ENCODE measurements at regions not wholly inside any gene's neighbourhood (a gene's known extent, or its start where the extent isn't known, plus 50 kb on each side); places are given as distances from the start of the nearest gene placed in this dataset.

GRCh38 chr6:106918115-106918514 lies 56.4 kb downstream of the CD24 start:
- Mint-ChIP-seq H3K4me3 (no peak overlapping the region), H3K36me3 (ENCODE audit: low read depth) (no peaks in the 10 kb centered on the region), H3K9me3 (no peaks in the 10 kb centered on the region), H3K27me3 (peaks cover 2% of the 10 kb centered on the region), H3K4me1 (no peaks in the 10 kb centered on the region), H3K27ac (no peak overlapping the region)
- CTCF ChIA-PET = no interaction called here
- POLR2A ChIA-PET = no interaction called here
- no peak for DNase-seq

- CTCF ChIA-PET = no interaction called here
- POLR2A ChIA-PET = no interaction called here
- Mint-ChIP-seq H3K9me3 (no peaks in the 10 kb centered on the region), H3K4me3 (no peak overlapping the region), H3K27ac (no peak overlapping the region), H3K4me1 (no peaks in the 10 kb centered on the region), H3K36me3 (ENCODE audit: low read depth) (no peaks in the 10 kb centered on the region), H3K27me3 (no peaks in the 10 kb centered on the region)
- DNase-seq = no peak
Observed at GRCh38 chr6:106916891-106917290, 57.6 kb downstream of the CD24 start.

- no peak for DNase-seq
- Mint-ChIP-seq H3K9me3 (no peaks in the 10 kb centered on the region), H3K27me3 (peaks cover 1% of the 10 kb centered on the region), H3K4me3 (no peak overlapping the region), H3K36me3 (ENCODE audit: low read depth) (no peaks in the 10 kb centered on the region), H3K4me1 (no peaks in the 10 kb centered on the region), H3K27ac (no peak overlapping the region)
- ChIA-PET POLR2A (no interaction called here), CTCF (interaction anchor here (0.6 kb wide), 1 partner anchor 22 kb away, joined by 3 read pairs; no protein-coding TSS in a partner anchor)
Observed at GRCh38 chr6:106913676-106914280, 60.8 kb downstream of the CD24 start.

DNA sequence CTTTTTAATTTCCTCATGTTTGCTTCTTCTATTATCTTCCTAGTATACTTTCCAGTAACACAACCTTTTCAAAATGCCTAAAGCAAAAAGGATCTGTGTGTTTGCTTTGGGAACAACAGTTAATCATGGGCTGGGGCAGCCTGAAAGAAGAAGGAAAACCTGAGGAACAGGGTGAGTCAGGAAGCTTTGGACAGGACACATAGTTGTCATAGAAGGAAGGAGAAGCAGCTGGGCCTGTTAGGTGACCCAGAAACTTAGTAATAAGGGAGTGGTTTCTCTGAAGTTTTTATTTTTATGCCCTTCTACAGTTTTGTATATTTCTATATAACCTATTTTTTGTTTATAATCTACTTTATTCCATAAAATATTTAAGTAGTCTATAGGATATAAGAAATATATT lies 61.4 kb downstream of the CD24 start:
- Mint-ChIP-seq H3K4me1 (no peaks in the 10 kb centered on the region), H3K27ac (no peak overlapping the region), H3K36me3 (ENCODE audit: low read depth) (no peaks in the 10 kb centered on the region), H3K4me3 (no peak overlapping the region), H3K9me3 (no peaks in the 10 kb centered on the region), H3K27me3 (peaks cover 1% of the 10 kb centered on the region)
- no peak for DNase-seq
- ChIA-PET POLR2A (no interaction called here), CTCF (no interaction called here)

DNA sequence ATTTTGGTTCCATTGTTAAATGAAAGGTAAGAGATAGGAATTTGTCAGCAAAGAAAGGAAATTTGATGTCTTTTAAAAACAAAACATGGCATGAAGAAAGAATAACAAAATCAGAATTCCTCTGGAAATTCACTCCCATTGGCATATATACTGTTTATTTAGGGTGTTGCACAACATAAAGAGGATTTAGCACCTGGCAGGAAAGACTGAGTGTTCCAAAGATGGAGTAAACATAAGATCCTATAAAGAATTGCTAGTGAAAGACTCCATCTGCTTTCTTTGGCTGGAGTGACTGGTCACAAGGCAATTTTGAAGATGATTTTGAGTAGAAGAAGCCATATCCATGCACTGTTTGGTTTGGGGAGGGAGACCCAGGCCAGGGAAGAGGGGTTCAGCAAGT lies 62.4 kb downstream of the CD24 start:
- no peak for DNase-seq
- peaks cover 1% of the 10 kb centered on the region for H3K27me3 Mint-ChIP-seq
- no peaks in the 10 kb centered on the region for H3K36me3 Mint-ChIP-seq (ENCODE audit: low read depth)
- no peaks in the 10 kb centered on the region for H3K4me1 Mint-ChIP-seq
- POLR2A ChIA-PET = no interaction called here
- no peaks in the 10 kb centered on the region for H3K9me3 Mint-ChIP-seq
- no peak overlapping the region for H3K4me3 Mint-ChIP-seq
- no peak overlapping the region for H3K27ac Mint-ChIP-seq
- CTCF ChIA-PET = interaction anchor here (0.5 kb wide), 1 partner anchor 1984 kb away, joined by 3 read pairs; no protein-coding TSS in a partner anchor

DNA sequence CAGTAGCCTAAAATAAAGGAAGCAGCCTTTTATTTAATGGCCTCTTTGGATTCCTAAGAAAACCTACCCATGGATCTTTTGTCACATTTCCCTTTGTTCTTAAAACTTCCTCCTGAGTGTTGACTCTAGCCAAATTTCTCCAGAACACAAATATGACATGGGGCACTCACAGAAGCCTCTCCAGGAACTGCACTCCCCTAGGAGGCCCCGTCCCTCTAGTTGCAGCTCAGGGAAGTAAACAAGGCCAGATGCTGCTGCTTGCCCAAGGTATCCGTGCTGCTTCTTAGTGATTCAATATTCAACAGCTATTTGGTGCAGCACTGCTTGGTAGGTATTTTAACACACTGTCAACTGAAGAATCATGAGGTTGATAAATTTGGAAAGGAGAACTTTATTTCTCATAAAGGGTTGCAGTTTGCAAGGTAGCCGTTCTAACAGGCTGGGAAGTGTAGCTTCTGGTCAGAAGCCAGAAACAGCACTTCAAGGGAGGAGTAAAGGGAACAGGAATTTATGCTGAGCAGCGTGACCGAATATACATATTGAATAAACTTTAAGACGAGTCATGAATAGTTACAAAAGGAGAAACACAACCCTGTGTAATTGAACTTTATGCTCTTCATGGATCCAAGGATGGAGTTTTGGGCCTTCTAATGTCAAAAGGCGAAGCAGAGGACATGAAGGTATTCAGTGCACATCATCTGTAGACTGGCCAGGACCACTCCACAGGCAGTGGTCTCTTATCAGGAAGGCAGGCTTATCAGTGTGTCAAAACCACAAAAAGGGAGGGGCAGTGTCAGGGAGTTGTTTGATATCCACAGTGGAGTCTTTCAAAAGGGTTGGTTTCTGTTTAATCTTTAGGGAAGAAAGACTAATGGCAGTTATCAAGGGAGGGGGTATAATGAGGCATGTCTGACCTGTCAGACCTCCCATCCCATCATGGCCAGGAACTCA lies 63.3 kb downstream of the CD24 start:
- DNase-seq = no peak
- Mint-ChIP-seq H3K4me1 (no peaks in the 10 kb centered on the region), H3K9me3 (no peaks in the 10 kb centered on the region), H3K27ac (no peak overlapping the region), H3K36me3 (ENCODE audit: low read depth) (no peaks in the 10 kb centered on the region), H3K4me3 (no peak overlapping the region), H3K27me3 (peaks cover 1% of the 10 kb centered on the region)
- ChIA-PET CTCF (no interaction called here), POLR2A (no interaction called here)

- CTCF ChIA-PET = no interaction called here
- H3K27me3 Mint-ChIP-seq = peaks cover 1% of the 10 kb centered on the region
Observed at GRCh38 chr6:106908386-106908840, 66.1 kb downstream of the CD24 start.

DNA sequence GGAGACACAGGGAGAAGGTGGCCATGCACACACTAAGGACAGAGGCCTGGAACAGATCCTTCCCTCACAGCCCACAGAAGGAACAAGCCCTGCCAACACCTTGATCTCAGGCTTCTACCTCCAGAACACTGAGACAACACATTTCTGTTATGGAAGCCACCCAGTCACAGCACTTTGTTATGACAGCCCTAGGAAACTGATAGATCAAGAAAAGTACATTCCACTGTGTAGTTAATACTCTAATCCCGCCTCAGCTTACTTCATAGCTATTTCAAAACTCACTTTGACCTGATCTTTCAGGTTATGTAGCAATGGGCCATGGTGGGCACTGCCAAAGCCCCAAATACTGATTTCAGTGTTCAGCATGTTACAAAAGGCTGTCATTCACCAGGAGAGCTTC lies 66.8 kb downstream of the CD24 start:
- POLR2A ChIA-PET = no interaction called here
- Mint-ChIP-seq H3K4me3 (no peak overlapping the region), H3K36me3 (ENCODE audit: low read depth) (no peaks in the 10 kb centered on the region), H3K9me3 (no peaks in the 10 kb centered on the region), H3K27me3 (peaks cover 1% of the 10 kb centered on the region), H3K4me1 (no peaks in the 10 kb centered on the region), H3K27ac (no peak overlapping the region)
- CTCF ChIA-PET = no interaction called here
- no peak for DNase-seq

More at GRCh38 chr6:106908386-106908840, 66.1 kb downstream of the CD24 start:
- Mint-ChIP-seq H3K4me1 (no peaks in the 10 kb centered on the region), H3K36me3 (ENCODE audit: low read depth) (no peaks in the 10 kb centered on the region), H3K9me3 (no peaks in the 10 kb centered on the region), H3K27ac (no peak overlapping the region), H3K4me3 (no peak overlapping the region)
- POLR2A ChIA-PET = no interaction called here
- DNase-seq = no peak

DNA sequence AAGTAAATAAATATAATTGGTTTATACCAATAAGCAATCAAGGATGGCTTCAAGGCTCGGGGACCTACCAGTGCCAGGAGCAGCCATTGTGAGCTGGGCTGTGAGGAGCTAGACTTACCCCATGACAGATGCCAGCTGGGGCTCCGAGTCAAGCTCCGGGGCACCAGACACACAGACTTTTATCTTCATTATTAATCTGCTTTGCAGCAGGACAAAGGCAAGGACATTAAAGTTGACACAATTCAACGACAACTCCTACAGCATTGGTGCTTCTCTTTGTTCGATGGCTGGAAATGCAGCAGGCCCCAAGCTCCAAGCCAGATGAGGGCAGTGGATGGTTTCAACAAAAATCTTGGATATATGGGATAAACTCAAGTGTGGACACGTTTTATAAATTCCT lies 68.3 kb downstream of the CD24 start:
- Mint-ChIP-seq H3K9me3 (no peaks in the 10 kb centered on the region), H3K4me3 (no peak overlapping the region), H3K27ac (no peak overlapping the region), H3K27me3 (peaks cover 3% of the 10 kb centered on the region), H3K36me3 (ENCODE audit: low read depth) (no peaks in the 10 kb centered on the region), H3K4me1 (no peaks in the 10 kb centered on the region)
- ChIA-PET POLR2A (no interaction called here), CTCF (interaction anchor here (1.0 to 1.2 kb wide), 2 partner anchors 11 to 22 kb away, joined by 3 to 5 read pairs; no protein-coding TSS in a partner anchor)
- no peak for DNase-seq

DNA sequence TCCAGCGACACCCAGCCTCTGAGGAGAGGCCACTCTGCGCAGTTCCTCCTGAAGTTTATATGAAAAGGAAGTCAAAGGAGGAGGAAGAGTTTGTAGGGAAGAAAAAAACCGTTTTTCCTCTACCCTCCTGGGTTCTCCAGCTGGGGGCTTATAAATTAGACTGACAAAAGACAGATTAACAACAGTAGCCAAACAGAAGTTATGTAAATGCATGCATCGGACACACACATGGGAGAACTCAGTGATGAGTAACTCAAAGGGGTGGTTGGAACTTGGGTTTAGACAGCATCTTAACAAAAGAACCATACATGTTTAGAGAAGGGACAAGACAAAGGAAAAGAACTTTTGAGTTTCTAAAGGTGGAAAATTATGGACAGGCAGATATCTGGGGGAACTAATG lies 71.2 kb downstream of the CD24 start:
- DNase-seq = no peak
- no peaks in the 10 kb centered on the region for H3K36me3 Mint-ChIP-seq (ENCODE audit: low read depth)
- H3K4me1 Mint-ChIP-seq = no peaks in the 10 kb centered on the region
- CTCF ChIA-PET = no interaction called here
- POLR2A ChIA-PET = no interaction called here
- no peak overlapping the region for H3K4me3 Mint-ChIP-seq
- peaks cover 2% of the 10 kb centered on the region for H3K9me3 Mint-ChIP-seq
- no peak overlapping the region for H3K27ac Mint-ChIP-seq
- peaks cover 10% of the 10 kb centered on the region for H3K27me3 Mint-ChIP-seq

DNA sequence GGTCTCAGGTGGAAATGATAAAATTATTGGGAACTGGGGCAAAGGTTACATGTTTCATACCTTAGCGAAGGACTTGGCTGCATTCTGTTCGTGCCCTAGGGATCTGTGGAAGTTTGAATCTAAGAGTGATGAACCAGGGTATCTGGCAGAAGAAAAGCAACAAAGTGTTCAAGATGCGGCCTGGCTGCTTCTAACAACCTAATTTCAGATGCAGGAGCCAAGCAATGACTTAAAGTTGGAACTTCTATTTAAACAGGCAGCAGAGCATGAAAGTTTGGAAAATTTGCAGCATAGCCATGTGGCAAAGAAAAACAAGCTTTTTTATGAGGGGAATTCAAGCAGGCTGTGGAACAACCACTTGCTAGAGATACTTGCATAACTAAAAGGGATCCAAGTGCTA lies 73.5 kb downstream of the CD24 start:
- Mint-ChIP-seq H3K4me1 (no peaks in the 10 kb centered on the region), H3K27me3 (peaks cover 15% of the 10 kb centered on the region), H3K36me3 (ENCODE audit: low read depth) (no peaks in the 10 kb centered on the region), H3K4me3 (no peak overlapping the region), H3K9me3 (peaks cover 2% of the 10 kb centered on the region), H3K27ac (no peak overlapping the region)
- POLR2A ChIA-PET = no interaction called here
- no peak for DNase-seq
- CTCF ChIA-PET = no interaction called here

- Mint-ChIP-seq H3K27ac (no peak overlapping the region), H3K9me3 (peaks cover 2% of the 10 kb centered on the region), H3K4me1 (no peaks in the 10 kb centered on the region), H3K27me3 (peaks cover 15% of the 10 kb centered on the region), H3K36me3 (ENCODE audit: low read depth) (no peaks in the 10 kb centered on the region), H3K4me3 (no peak overlapping the region)
- ChIA-PET POLR2A (no interaction called here), CTCF (no interaction called here)
- no peak for DNase-seq
Observed at GRCh38 chr6:106899697-106900096, 74.8 kb downstream of the CD24 start.

- CTCF ChIA-PET = no interaction called here
- POLR2A ChIA-PET = no interaction called here
- no peak overlapping the region for H3K27ac Mint-ChIP-seq
- no peak overlapping the region for H3K4me3 Mint-ChIP-seq
- no peaks in the 10 kb centered on the region for H3K36me3 Mint-ChIP-seq (ENCODE audit: low read depth)
- H3K4me1 Mint-ChIP-seq = no peaks in the 10 kb centered on the region
- peaks cover 2% of the 10 kb centered on the region for H3K9me3 Mint-ChIP-seq
- no peak for DNase-seq
- H3K27me3 Mint-ChIP-seq = peaks cover 19% of the 10 kb centered on the region
Observed at GRCh38 chr6:106897580-106897979, 76.9 kb downstream of the CD24 start.

DNA sequence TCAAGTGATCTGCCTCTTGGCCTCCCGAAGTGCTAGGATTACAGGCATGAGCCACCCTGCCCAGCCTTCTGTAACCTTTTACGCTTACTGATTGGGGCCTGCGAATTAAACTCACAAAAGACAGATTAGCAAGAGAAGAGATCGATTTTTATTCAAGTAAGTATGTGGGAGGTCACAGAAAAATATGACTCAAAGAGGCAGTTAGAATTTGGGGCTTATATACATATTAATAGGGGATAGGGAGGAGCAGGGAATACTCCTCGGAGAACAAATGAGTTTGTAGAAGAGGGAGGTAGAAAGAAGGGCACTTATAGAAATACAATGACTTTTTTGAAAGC lies 78.9 kb downstream of the CD24 start:
- Mint-ChIP-seq H3K27ac (no peak overlapping the region), H3K27me3 (peaks cover 17% of the 10 kb centered on the region), H3K4me3 (no peak overlapping the region), H3K4me1 (no peaks in the 10 kb centered on the region), H3K9me3 (no peaks in the 10 kb centered on the region), H3K36me3 (ENCODE audit: low read depth) (no peaks in the 10 kb centered on the region)
- POLR2A ChIA-PET = no interaction called here
- DNase-seq = no peak
- CTCF ChIA-PET = interaction anchor here (1.2 kb wide), 1 partner anchor 8 kb away, joined by 3 read pairs; no protein-coding TSS in a partner anchor
